ENCODE measurements at regions not wholly inside any gene's neighbourhood (a gene's known extent, or its start where the extent isn't known, plus 50 kb on each side); places are given as distances from the start of the nearest gene placed in this dataset.
A peak's percentile ranks its signal among the peaks of the same experiment; 100 is the strongest.

DNA sequence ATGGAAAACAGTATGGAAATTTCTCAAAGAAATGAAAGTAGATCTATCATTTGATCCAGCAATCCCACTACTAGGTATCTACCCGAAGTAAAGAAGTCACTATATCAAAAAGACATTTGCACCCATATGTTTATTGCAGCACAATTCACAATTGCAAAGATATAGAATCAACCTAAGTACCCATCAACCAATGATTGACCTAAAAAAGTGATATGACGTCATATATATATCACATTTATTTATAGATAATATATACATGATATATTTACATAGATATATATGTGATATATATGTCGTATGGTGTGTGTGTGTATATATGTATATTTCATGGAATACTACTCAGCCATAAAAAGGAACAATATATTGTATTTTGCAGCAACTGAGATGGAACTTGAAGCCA, 188.3 kb upstream of the ARHGAP42 start:
- Mint-ChIP-seq H3K27me3 (ENCODE audit: unreplicated experiment) (no peaks in the 10 kb centered on the region), H3K4me3 (ENCODE audit: unreplicated experiment) (no peak overlapping the region), H3K9me3 (ENCODE audit: unreplicated experiment) (no peaks in the 10 kb centered on the region), H3K27ac (ENCODE audit: unreplicated experiment) (no peak overlapping the region), H3K4me1 (ENCODE audit: unreplicated experiment) (no peaks in the 10 kb centered on the region), H3K36me3 (ENCODE audit: low read depth, unreplicated experiment) (no peaks in the 10 kb centered on the region)
- TF ChIP-seq, protein P1, sequence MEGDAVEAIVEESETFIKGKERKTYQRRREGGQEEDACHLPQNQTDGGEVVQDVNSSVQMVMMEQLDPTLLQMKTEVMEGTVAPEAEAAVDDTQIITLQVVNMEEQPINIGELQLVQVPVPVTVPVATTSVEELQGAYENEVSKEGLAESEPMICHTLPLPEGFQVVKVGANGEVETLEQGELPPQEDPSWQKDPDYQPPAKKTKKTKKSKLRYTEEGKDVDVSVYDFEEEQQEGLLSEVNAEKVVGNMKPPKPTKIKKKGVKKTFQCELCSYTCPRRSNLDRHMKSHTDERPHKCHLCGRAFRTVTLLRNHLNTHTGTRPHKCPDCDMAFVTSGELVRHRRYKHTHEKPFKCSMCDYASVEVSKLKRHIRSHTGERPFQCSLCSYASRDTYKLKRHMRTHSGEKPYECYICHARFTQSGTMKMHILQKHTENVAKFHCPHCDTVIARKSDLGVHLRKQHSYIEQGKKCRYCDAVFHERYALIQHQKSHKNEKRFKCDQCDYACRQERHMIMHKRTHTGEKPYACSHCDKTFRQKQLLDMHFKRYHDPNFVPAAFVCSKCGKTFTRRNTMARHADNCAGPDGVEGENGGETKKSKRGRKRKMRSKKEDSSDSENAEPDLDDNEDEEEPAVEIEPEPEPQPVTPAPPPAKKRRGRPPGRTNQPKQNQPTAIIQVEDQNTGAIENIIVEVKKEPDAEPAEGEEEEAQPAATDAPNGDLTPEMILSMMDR (IDR thresholded peaks at IDR 0.05; ENCODE audit: unreplicated experiment), result no peak
- no peak for DNase-seq (ENCODE audit: low spot score)

DNA sequence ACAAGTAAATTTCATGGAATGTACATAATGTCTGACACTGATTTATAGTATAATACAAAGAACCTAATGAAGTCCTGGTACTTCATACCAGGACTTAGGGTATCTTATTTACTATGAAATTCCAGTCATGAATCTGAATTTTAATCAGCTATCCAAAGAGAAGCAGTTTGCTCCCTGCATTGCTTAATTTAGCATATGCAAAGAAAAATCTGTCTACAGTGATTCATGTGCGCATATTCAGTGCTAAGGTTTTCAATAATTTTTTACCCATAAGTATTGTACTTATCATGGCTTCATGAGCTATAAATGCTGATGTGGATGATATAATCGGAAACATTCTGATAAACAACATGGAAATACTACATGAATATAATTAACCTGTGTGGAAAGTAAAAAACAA, 185.6 kb upstream of the ARHGAP42 start:
- H3K27ac Mint-ChIP-seq (ENCODE audit: unreplicated experiment), result no peak overlapping the region
- no peak for DNase-seq (ENCODE audit: low spot score)
- H3K27me3 Mint-ChIP-seq (ENCODE audit: unreplicated experiment), result no peaks in the 10 kb centered on the region
- H3K4me3 Mint-ChIP-seq (ENCODE audit: unreplicated experiment), result no peak overlapping the region
- no peaks in the 10 kb centered on the region for H3K9me3 Mint-ChIP-seq (ENCODE audit: unreplicated experiment)
- no peaks in the 10 kb centered on the region for H3K4me1 Mint-ChIP-seq (ENCODE audit: unreplicated experiment)
- H3K36me3 Mint-ChIP-seq (ENCODE audit: low read depth, unreplicated experiment), result no peaks in the 10 kb centered on the region
- TF ChIP-seq, protein P1 (IDR thresholded peaks at IDR 0.05; ENCODE audit: unreplicated experiment), result no peak

DNA sequence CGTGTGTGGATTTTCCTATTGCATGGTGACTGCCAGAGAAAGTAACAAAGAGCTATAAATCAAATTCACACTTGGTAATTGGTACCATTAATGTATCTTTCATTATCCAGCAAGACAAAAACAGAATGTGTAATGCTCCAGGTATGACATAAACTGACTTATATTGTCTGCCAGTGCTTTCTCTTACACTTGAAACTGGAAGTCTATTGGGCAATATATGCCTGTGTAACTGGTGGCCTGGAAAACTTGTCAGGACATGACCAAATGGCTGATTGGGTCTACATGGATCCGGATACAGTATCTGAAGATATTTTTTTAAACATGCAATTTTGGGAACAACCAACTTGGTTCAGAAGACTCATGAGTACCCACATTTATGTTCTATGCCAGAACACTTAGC, 174.6 kb upstream of the ARHGAP42 start:
- H3K27me3 Mint-ChIP-seq (ENCODE audit: unreplicated experiment), result no peaks in the 10 kb centered on the region
- TF ChIP-seq, protein P1 (IDR thresholded peaks at IDR 0.05; ENCODE audit: unreplicated experiment), result no peak
- H3K27ac Mint-ChIP-seq (ENCODE audit: unreplicated experiment), result no peak overlapping the region
- H3K9me3 Mint-ChIP-seq (ENCODE audit: unreplicated experiment), result no peaks in the 10 kb centered on the region
- H3K4me1 Mint-ChIP-seq (ENCODE audit: unreplicated experiment), result no peaks in the 10 kb centered on the region
- no peaks in the 10 kb centered on the region for H3K36me3 Mint-ChIP-seq (ENCODE audit: low read depth, unreplicated experiment)
- H3K4me3 Mint-ChIP-seq (ENCODE audit: unreplicated experiment), result no peak overlapping the region
- no peak for DNase-seq (ENCODE audit: low spot score)

DNA sequence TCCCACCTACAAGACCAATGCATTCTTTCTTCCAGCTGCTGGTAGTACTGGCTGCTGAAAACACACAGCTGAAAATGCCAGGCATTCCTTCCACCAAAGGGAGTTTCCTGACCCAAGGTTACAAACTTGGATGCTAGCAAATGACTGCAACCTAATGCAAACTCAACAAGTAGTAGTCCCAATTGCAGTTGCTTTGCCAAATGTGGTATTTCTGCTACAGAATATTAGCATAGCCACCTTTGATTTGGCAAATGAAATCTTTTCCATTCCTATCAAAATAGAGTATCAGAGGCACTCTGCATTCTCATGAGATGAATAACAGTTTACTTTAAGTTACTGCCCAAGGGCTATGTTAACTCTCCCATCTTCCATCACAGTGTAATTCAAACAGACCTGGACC, 172.0 kb upstream of the ARHGAP42 start:
- no peaks in the 10 kb centered on the region for H3K36me3 Mint-ChIP-seq (ENCODE audit: low read depth, unreplicated experiment)
- H3K27ac Mint-ChIP-seq (ENCODE audit: unreplicated experiment), result no peak overlapping the region
- no peaks in the 10 kb centered on the region for H3K9me3 Mint-ChIP-seq (ENCODE audit: unreplicated experiment)
- H3K4me1 Mint-ChIP-seq (ENCODE audit: unreplicated experiment), result no peaks in the 10 kb centered on the region
- peak; percentile 6 for DNase-seq (ENCODE audit: low spot score)
- TF ChIP-seq, protein P1 (IDR thresholded peaks at IDR 0.05; ENCODE audit: unreplicated experiment), result no peak
- H3K4me3 Mint-ChIP-seq (ENCODE audit: unreplicated experiment), result no peak overlapping the region
- no peaks in the 10 kb centered on the region for H3K27me3 Mint-ChIP-seq (ENCODE audit: unreplicated experiment)

DNA sequence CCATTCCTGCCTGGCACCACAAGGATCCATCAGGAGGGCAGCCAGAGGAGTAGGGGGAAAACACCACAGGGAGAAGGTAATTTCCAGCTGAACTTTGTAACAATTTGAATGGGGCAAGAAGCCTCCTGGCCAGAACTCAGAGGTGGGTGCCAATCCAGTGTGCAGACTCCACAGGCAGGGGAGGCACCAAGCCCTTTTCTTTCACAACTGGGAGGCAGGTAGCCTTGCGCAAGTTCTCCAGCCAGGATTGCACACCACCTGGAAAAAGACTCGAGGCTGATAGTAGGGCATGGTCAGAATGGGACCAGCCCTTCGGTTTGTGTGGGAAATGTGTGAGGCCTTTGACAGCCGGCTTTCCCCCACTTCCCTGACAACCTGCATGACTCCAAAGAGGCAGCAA, 161.9 kb upstream of the ARHGAP42 start:
- H3K27me3 Mint-ChIP-seq (ENCODE audit: unreplicated experiment), result no peaks in the 10 kb centered on the region
- no peaks in the 10 kb centered on the region for H3K36me3 Mint-ChIP-seq (ENCODE audit: low read depth, unreplicated experiment)
- H3K27ac Mint-ChIP-seq (ENCODE audit: unreplicated experiment), result no peak overlapping the region
- DNase-seq (ENCODE audit: low spot score), result no peak
- no peaks in the 10 kb centered on the region for H3K4me1 Mint-ChIP-seq (ENCODE audit: unreplicated experiment)
- H3K9me3 Mint-ChIP-seq (ENCODE audit: unreplicated experiment), result no peaks in the 10 kb centered on the region
- TF ChIP-seq, protein P1 (IDR thresholded peaks at IDR 0.05; ENCODE audit: unreplicated experiment), result no peak
- no peak overlapping the region for H3K4me3 Mint-ChIP-seq (ENCODE audit: unreplicated experiment)

Data from endothelial cell (in vitro differentiated cells).